NCI-H526 treated with DMSO at 0.1 percent for 48 hours (cell line): ENCODE measurements at regions not wholly inside any gene's neighbourhood (a gene's known extent, or its start where the extent isn't known, plus 50 kb on each side); places are given as distances from the start of the nearest gene placed in this dataset.
"Not testable (repeated sequence)": the region's sequence is repeated elsewhere in the genome, so short reads cannot be mapped to it uniquely, and the experiment has no call there.

Experiments
- DNase-seq: peaks from one replicate; lab custom pipeline; 2025; lab: John Stamatoyannopoulos, UW

GRCh38 chr12:83932011-83932410, 980.6 kb downstream of the SLC6A15 start:
- no peak for DNase-seq

- DNase-seq, result no peak
These were observed 981.1 kb downstream of the SLC6A15 start for GRCh38 chr12:83931451-83931850.

GRCh38 chr12:83929792-83930191, 982.8 kb downstream of the SLC6A15 start:
- not testable (repeated sequence) for DNase-seq

GRCh38 chr12:83920821-83921547, 991.6 kb downstream of the SLC6A15 start:
- DNase-seq, result no peak

GRCh38 chr12:83919081-83919480, 993.5 kb downstream of the SLC6A15 start:
- no peak for DNase-seq

GRCh38 chr12:83904175-83904574, 1008.4 kb downstream of the SLC6A15 start:
- no peak for DNase-seq

- DNase-seq, result no peak
These were observed 1016.2 kb downstream of the SLC6A15 start for GRCh38 chr12:83896416-83896815.

GRCh38 chr12:83893101-83893500, 1019.5 kb downstream of the SLC6A15 start:
- no peak for DNase-seq

- DNase-seq, result no peak
These were observed 1022.9 kb downstream of the SLC6A15 start for GRCh38 chr12:83889745-83890144.

- DNase-seq, result no peak
These were observed 1026.1 kb downstream of the SLC6A15 start for GRCh38 chr12:83886479-83886878.

- not testable (repeated sequence) for DNase-seq
These were observed 1041.5 kb downstream of the SLC6A15 start for GRCh38 chr12:83870921-83871599.

- no peak for DNase-seq
These were observed 1046.1 kb downstream of the SLC6A15 start for GRCh38 chr12:83866477-83866876.

GRCh38 chr12:83865431-83865830, 1047.2 kb downstream of the SLC6A15 start:
- peak; percentile 73 for DNase-seq

GRCh38 chr12:83864054-83864453, 1048.5 kb downstream of the SLC6A15 start:
- no peak for DNase-seq

GRCh38 chr12:83859021-83859420, 1053.6 kb downstream of the SLC6A15 start:
- no peak for DNase-seq

GRCh38 chr12:83856803-83857202, 1055.8 kb downstream of the SLC6A15 start:
- no peak for DNase-seq

GRCh38 chr12:83850531-83850930, 1062.1 kb downstream of the SLC6A15 start:
- no peak for DNase-seq

- DNase-seq, result no peak
These were observed 1063.9 kb downstream of the SLC6A15 start for GRCh38 chr12:83848702-83849101.

GRCh38 chr12:83843541-83843940, 1069.1 kb downstream of the SLC6A15 start:
- no peak for DNase-seq

- no peak for DNase-seq
These were observed 1071.0 kb downstream of the SLC6A15 start for GRCh38 chr12:83841620-83842019.

GRCh38 chr12:83827860-83828259, 1084.7 kb downstream of the SLC6A15 start:
- no peak for DNase-seq

GRCh38 chr12:83827193-83827592, 1085.4 kb downstream of the SLC6A15 start:
- DNase-seq, result no peak

GRCh38 chr12:83826112-83826511, 1086.5 kb downstream of the SLC6A15 start:
- no peak for DNase-seq
